Esophagus squamous epithelium (tissue), 5 donors: ENCODE measurements at regions not wholly inside any gene's neighbourhood (a gene's known extent, or its start where the extent isn't known, plus 50 kb on each side); places are given as distances from the start of the nearest gene placed in this dataset.

ENCODE experiments used
- DNase-seq: peaks from one replicate; lab custom pipeline; 2025; lab: John Stamatoyannopoulos, UW
- H3K27ac ChIP-seq, 4 donors: fragments of 200-600 bp; sonication (generic); one replicate each; pipeline ENCODE4 v1.5.1; 2016 to 2019; ENCODE audit warnings: mild to moderate bottlenecking in 1 of 4
- H3K27me3 ChIP-seq, 4 donors: fragments of 200-600 bp; sonication (generic); 1 replicate in 3 of 4; 2 replicates in 1 of 4; pipeline versions ENCODE4 v1.5.1 to v1.6.0; 2017 to 2021; ENCODE audit warnings: antibody characterized with exemption in 1 of 4
- H3K36me3 ChIP-seq, 3 donors: fragments of 200-600 bp; sonication (generic); one replicate each; pipeline ENCODE4 v1.5.1; 2016 to 2019
- H3K4me1 ChIP-seq, 3 donors: fragments of 200-600 bp; sonication (generic); one replicate each; pipeline ENCODE4 v1.5.1; 2017 to 2019
- H3K4me3 ChIP-seq, 4 donors: fragments of 200-600 bp; sonication (generic); 1 replicate in 3 of 4; 2 replicates in 1 of 4; pipeline ENCODE4 v1.5.1; 2016 to 2019; ENCODE audit warnings: mild to moderate bottlenecking in 2 of 4, moderate library complexity in 1 of 4
- H3K9me3 ChIP-seq, 3 donors: fragments of 200-600 bp; sonication (generic); one replicate each; pipeline ENCODE4 v1.5.1; 2016 to 2019
- POLR2A ChIP-seq, 4 donors: fragments of 450-650 bp; IDR thresholded peaks; one replicate each; pipeline ENCODE4 v1.6.1; 2017; ENCODE audit warnings: antibody characterized with exemption in 4 of 4, mild to moderate bottlenecking in 4 of 4, moderate library complexity in 3 of 4
- WGBS, 2 donors: methylation state at CpG; one replicate each; pipeline ENCODE4 v1.1.5; 2018; 5-methylcytosine and 5-hydroxymethylcytosine counted together
- intact Hi-C: fragments of 100-400 bp; cut with DNase I; formaldehyde crosslinking; loops from one replicate; pipeline ENCODE4 v1.15.0; 2022
- TF ChIP-seq, protein P1 (sequence below), 6 experiments: fragments of 450-650 bp in 4 of 6; fragments of 200-600 bp in 2 of 6; sonication (generic) in 2 of 6; IDR thresholded peaks; one replicate each; pipeline ENCODE4 v1.5.1; 2016 to 2019; ENCODE audit warnings: antibody characterized with exemption in 6 of 6, mild to moderate bottlenecking in 4 of 6, moderate library complexity in 4 of 6
- donor health status: DM: yes; HTN: yes; CAD: no.

DNA sequence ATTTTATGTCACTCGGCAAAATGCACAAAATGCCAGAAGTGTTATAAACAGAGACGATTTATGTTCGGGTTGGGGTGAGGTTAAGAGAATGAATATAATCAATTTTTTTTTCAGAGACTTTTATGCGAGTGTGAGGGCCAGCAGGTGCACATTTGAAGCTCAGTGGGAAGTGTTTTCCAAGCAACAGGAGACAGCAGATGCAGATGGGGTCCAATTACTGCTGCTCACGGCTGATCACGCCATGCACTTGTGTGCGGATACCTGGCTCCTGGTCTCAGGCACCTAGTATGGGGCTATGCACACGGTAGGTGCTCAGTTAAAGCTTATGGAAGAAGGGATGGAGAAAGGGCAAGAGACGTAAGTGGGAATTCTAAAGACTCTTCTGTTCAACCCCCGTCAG, 249.1 kb downstream of the MIAT start:
- H3K4me3 ChIP-seq, result no peak overlapping the region
- intact Hi-C loops, result no loop called here
- no peak for DNase-seq
- peaks cover 0 to 32% (median 0%) of the 10 kb centered on the region in 4 donors for H3K27me3 ChIP-seq
- no peak overlapping the region for H3K27ac ChIP-seq
- peaks cover 3 to 13% (median 8%) of the 10 kb centered on the region in 3 donors for H3K4me1 ChIP-seq
- H3K9me3 ChIP-seq, result no peaks in the 10 kb centered on the region
- WGBS, 2 donors, result 77 to 88% methylated on average over 10 of the region's 10 CpGs
- no peak for TF ChIP-seq POLR2A (IDR thresholded peaks at IDR 0.05)
- TF ChIP-seq, protein P1, sequence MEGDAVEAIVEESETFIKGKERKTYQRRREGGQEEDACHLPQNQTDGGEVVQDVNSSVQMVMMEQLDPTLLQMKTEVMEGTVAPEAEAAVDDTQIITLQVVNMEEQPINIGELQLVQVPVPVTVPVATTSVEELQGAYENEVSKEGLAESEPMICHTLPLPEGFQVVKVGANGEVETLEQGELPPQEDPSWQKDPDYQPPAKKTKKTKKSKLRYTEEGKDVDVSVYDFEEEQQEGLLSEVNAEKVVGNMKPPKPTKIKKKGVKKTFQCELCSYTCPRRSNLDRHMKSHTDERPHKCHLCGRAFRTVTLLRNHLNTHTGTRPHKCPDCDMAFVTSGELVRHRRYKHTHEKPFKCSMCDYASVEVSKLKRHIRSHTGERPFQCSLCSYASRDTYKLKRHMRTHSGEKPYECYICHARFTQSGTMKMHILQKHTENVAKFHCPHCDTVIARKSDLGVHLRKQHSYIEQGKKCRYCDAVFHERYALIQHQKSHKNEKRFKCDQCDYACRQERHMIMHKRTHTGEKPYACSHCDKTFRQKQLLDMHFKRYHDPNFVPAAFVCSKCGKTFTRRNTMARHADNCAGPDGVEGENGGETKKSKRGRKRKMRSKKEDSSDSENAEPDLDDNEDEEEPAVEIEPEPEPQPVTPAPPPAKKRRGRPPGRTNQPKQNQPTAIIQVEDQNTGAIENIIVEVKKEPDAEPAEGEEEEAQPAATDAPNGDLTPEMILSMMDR (IDR thresholded peaks at IDR 0.05), result no peak
- H3K36me3 ChIP-seq, result no peaks in the 10 kb centered on the region

DNA sequence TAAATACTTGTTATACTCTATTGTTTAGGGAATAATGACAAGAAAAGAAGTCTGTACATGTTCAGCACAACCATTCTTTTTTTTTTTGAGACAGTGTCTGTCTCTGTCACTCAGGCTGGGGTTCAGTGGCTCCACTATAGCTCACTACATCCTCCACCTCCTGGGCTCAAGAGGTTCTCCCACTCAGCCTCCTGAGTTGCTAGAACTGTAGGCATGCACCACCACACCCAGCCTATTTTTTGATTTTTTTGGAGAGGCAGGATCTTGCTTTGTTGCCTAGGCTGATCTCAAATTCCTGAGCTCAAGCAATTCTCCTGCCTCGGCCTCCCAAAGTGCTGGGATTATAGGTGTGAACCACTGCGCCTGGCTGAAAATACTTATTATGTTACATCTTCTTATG, 250.0 kb downstream of the MIAT start:
- Histone ChIP-seq H3K4me3 (no peak overlapping the region), H3K36me3 (no peaks in the 10 kb centered on the region), H3K27ac (no peak overlapping the region), H3K4me1 (peaks cover 3 to 13% (median 8%) of the 10 kb centered on the region in 3 donors), H3K9me3 (no peaks in the 10 kb centered on the region), H3K27me3 (peaks cover 0 to 34% (median 0%) of the 10 kb centered on the region in 4 donors)
- DNase-seq, result no peak
- intact Hi-C loops, result no loop called here
- no peak for TF ChIP-seq POLR2A (IDR thresholded peaks at IDR 0.05)
- TF ChIP-seq, protein P1 (IDR thresholded peaks at IDR 0.05), result no peak
- WGBS, 2 donors, result 93 to 97% methylated on average over 2 of the region's 2 CpGs

DNA sequence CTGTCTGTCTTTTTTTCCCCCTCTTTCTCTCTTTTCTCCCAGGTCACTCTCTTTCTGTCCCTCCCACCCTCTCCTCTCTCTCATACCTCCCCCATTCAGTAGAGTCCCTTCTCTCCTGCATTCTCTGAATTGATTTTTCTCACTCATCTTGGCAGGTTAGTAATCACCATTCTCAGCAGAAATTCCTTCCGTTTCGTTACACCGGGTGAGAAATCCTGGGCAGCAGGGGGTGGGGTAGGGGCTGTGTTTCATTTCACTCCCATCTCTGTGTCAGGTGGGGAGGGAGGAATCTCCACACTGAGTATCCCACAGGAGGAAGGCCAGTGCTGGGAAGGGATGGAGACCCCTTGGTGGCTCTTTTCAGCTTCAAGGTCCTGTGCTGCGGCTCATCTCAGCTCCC, 253.5 kb downstream of the MIAT start:
- WGBS, 2 donors, result 60% methylated on average over 3 to 4 of the region's 4 CpGs
- intact Hi-C loops, result no loop called here
- Histone ChIP-seq H3K4me1 (no peaks in the 10 kb centered on the region), H3K4me3 (no peak overlapping the region), H3K9me3 (no peaks in the 10 kb centered on the region), H3K36me3 (no peaks in the 10 kb centered on the region), H3K27me3 (peaks cover 0 to 52% (median 0%) of the 10 kb centered on the region in 4 donors), H3K27ac (no peak overlapping the region)
- no peak for DNase-seq
- no peak for TF ChIP-seq POLR2A (IDR thresholded peaks at IDR 0.05)
- TF ChIP-seq, protein P1 (IDR thresholded peaks at IDR 0.05), result no peak

DNA sequence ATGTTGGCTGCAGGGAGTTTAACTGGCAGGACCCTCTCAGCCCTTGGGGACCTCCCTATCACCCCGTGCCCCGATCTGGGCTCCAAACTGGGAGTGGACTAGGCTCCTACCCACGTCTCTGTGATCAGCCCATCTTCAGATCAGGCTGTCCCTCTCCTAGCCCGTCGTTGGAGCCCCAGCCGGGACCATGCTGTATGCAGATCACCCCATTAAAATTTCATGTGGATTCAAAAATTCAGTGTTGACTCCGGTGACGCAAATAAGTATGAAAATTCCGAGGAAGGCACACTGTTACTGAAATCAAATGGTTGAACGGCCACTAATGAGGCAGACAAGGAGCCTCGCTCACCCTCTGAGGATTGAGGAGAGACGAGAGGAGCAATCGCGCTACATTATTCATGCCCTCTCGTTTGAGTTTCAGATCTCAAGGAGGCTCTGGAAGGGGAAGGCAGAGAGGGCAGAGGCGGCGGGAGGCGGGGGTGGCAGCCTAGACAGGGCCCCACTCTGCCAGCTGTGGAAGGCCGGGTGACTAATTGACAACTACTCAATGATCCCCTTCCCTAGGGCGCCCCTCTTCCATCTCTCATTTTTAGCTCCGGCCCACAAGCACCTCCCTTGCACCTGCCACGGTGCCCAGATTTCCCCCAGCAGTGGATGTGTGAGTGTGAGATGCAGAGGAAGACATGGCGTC, 255.4 kb downstream of the MIAT start:
- TF ChIP-seq POLR2A (IDR thresholded peaks at IDR 0.05), result no peak
- TF ChIP-seq, protein P1 (IDR thresholded peaks at IDR 0.05), result no peak
- Histone ChIP-seq H3K27me3 (peaks cover 0 to 56% (median 0%) of the 10 kb centered on the region in 4 donors), H3K27ac (no peak overlapping the region), H3K9me3 (no peaks in the 10 kb centered on the region), H3K4me1 (no peaks in the 10 kb centered on the region), H3K4me3 (no peak overlapping the region), H3K36me3 (no peaks in the 10 kb centered on the region)
- 52 to 57% methylated on average over 20 to 22 of the region's 23 CpGs for WGBS, 2 donors
- DNase-seq, result no peak
- intact Hi-C loops, result no loop called here

DNA sequence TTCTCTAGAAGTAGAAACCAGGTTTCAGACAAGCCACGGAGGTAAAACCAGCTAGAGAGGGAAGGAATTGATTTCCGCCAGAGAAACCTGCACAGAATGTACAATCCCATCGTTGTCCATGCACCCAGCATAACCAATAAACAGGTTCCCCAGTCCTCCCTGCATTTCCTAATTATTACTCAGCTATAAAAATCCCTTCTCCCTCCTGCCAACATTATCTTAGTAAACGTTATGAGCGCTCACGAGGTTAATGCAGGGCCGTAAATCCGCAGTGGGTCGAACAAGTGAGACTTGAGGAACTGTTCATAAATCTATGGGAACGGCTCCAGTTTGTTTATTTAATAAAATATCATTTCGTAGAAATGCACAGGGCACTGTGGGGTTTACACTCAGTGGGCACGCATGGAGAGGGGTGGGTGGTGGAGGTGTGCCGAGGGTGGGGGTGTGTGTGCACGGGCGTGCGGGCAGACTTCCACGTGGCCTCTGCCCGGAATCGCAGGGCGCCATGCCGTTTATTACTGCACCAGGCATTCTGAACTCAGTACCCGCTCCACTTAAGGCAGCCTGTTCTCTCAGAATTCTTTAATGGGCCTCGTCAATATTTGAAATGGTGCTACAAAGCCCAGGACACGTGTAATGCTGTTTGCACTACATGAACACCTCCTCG, 257.3 kb downstream of the MIAT start:
- no peak for TF ChIP-seq POLR2A (IDR thresholded peaks at IDR 0.05)
- TF ChIP-seq, protein P1 (IDR thresholded peaks at IDR 0.05), result no peak
- H3K4me3 ChIP-seq, result no peak overlapping the region
- intact Hi-C loops, result no loop called here
- 78 to 83% methylated on average over 25 of the region's 25 CpGs for WGBS, 2 donors
- H3K27me3 ChIP-seq, result peaks cover 0 to 56% (median 0%) of the 10 kb centered on the region in 4 donors
- H3K4me1 ChIP-seq, result no peaks in the 10 kb centered on the region
- H3K36me3 ChIP-seq, result no peaks in the 10 kb centered on the region
- H3K9me3 ChIP-seq, result no peaks in the 10 kb centered on the region
- no peak overlapping the region for H3K27ac ChIP-seq
- DNase-seq, result no peak
